ENCODE measurements at regions not wholly inside any gene's neighbourhood (a gene's known extent, or its start where the extent isn't known, plus 50 kb on each side); places are given as distances from the start of the nearest gene placed in this dataset.

GRCh38 chr1:69288416-69288815, 279.3 kb upstream of the LRRC7 start:
- H3K4me3 ChIP-seq: no peak overlapping the region
- H3K4me1 ChIP-seq (ENCODE audit: low read depth): no peaks in the 10 kb centered on the region
- no peaks in the 10 kb centered on the region for H3K36me3 ChIP-seq
- no peak for TF ChIP-seq CTCF (IDR thresholded peaks at IDR 0.05; ENCODE audit: low read depth, low read length)
- DNase-seq (ENCODE audit: low read depth in 1 of 2, low spot score in 1 of 2): no peak
- no peaks in the 10 kb centered on the region for H3K27me3 ChIP-seq
- H3K27ac ChIP-seq: no peak overlapping the region
- H3K9me3 ChIP-seq (ENCODE audit: low read depth): no peaks in the 10 kb centered on the region

GRCh38 chr1:69290291-69290690, 277.4 kb upstream of the LRRC7 start:
- Histone ChIP-seq H3K4me1 (ENCODE audit: low read depth) (no peaks in the 10 kb centered on the region), H3K27ac (no peak overlapping the region), H3K27me3 (no peaks in the 10 kb centered on the region), H3K36me3 (no peaks in the 10 kb centered on the region), H3K9me3 (ENCODE audit: low read depth) (no peaks in the 10 kb centered on the region), H3K4me3 (no peak overlapping the region)
- DNase-seq (ENCODE audit: low read depth in 1 of 2, low spot score in 1 of 2): peak in 1 of 2 donors; percentile 68
- no peak for TF ChIP-seq CTCF (IDR thresholded peaks at IDR 0.05; ENCODE audit: low read depth, low read length)

DNA sequence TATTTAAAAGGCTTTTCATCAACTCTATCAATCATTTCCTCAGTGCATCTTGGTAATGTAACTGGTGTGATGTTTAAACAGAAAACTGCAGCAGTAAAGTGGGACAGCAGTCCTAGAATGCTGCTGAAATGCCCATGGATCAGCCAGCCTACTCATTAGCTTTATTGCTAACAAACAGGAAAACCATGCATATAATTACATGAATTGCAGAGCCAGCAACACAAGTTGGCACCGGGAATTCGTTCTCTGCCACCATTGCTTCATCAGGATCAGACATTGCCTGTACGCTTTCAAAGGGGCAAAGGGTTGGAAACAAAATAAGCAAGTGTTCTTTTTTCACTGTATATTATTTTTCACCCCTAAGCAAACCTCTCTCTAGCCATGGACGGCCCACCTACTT, 276.2 kb upstream of the LRRC7 start:
- H3K27ac ChIP-seq: no peak overlapping the region
- no peak for DNase-seq (ENCODE audit: low read depth in 1 of 2, low spot score in 1 of 2)
- no peaks in the 10 kb centered on the region for H3K36me3 ChIP-seq
- H3K4me1 ChIP-seq (ENCODE audit: low read depth): no peaks in the 10 kb centered on the region
- no peak overlapping the region for H3K4me3 ChIP-seq
- no peaks in the 10 kb centered on the region for H3K27me3 ChIP-seq
- no peak for TF ChIP-seq CTCF (IDR thresholded peaks at IDR 0.05; ENCODE audit: low read depth, low read length)
- H3K9me3 ChIP-seq (ENCODE audit: low read depth): no peaks in the 10 kb centered on the region

GRCh38 chr1:69292833-69293232, 274.9 kb upstream of the LRRC7 start:
- no peaks in the 10 kb centered on the region for H3K4me1 ChIP-seq (ENCODE audit: low read depth)
- H3K9me3 ChIP-seq (ENCODE audit: low read depth): no peaks in the 10 kb centered on the region
- no peak overlapping the region for H3K4me3 ChIP-seq
- no peaks in the 10 kb centered on the region for H3K36me3 ChIP-seq
- no peak for TF ChIP-seq CTCF (IDR thresholded peaks at IDR 0.05; ENCODE audit: low read depth, low read length)
- no peaks in the 10 kb centered on the region for H3K27me3 ChIP-seq
- H3K27ac ChIP-seq: no peak overlapping the region
- DNase-seq (ENCODE audit: low read depth in 1 of 2, low spot score in 1 of 2): no peak

DNA sequence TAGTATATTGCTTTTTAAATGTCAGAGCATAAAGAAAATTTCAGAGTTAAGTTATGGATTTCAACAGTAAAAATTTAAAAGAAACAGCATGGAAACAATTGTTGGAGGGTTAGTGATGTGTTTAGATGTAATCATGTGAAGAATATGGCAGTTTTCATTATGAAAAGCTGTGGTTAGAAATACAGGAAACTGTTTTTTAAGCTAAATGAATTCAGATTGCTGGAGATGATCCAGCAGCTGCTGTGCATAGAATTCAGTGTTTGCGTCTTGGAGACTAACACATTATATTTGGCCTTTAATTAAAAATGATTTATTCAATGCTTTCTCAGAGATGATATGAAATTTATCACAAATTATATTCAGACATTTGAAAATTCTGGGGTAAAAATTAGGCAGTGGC, 273.6 kb upstream of the LRRC7 start:
- no peaks in the 10 kb centered on the region for H3K4me1 ChIP-seq (ENCODE audit: low read depth)
- no peaks in the 10 kb centered on the region for H3K27me3 ChIP-seq
- TF ChIP-seq CTCF (IDR thresholded peaks at IDR 0.05; ENCODE audit: low read depth, low read length): no peak
- H3K27ac ChIP-seq: no peak overlapping the region
- peak in 1 of 2 donors; percentile 11 for DNase-seq (ENCODE audit: low read depth in 1 of 2, low spot score in 1 of 2)
- no peak overlapping the region for H3K4me3 ChIP-seq
- no peaks in the 10 kb centered on the region for H3K9me3 ChIP-seq (ENCODE audit: low read depth)
- H3K36me3 ChIP-seq: no peaks in the 10 kb centered on the region

DNA sequence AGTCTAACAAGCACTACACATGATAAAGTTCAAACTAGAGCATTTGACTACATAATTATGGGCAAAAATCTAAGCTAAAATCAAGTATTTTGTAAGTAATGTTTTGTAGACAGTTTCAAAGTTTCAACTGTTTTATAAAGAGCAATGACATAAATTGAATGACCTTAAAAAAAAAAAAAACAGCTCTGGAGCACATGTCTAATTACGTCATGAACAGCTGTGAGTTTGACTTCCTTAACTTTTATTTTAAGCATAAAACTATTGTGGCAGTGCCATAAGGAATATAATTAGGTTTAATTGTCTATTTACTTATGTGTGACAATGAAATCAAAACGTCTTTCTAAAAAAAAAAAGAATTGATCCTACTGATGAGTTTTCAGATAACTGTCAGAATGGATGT, 272.5 kb upstream of the LRRC7 start:
- DNase-seq (ENCODE audit: low read depth in 1 of 2, low spot score in 1 of 2): no peak

More for the DNA sequence above, 272.5 kb upstream of the LRRC7 start:
- TF ChIP-seq CTCF (IDR thresholded peaks at IDR 0.05; ENCODE audit: low read depth, low read length): no peak
- no peaks in the 10 kb centered on the region for H3K36me3 ChIP-seq
- no peaks in the 10 kb centered on the region for H3K27me3 ChIP-seq
- no peaks in the 10 kb centered on the region for H3K9me3 ChIP-seq (ENCODE audit: low read depth)
- H3K4me3 ChIP-seq: no peak overlapping the region
- no peak overlapping the region for H3K27ac ChIP-seq
- no peaks in the 10 kb centered on the region for H3K4me1 ChIP-seq (ENCODE audit: low read depth)

All from cardiac muscle cell (in vitro differentiated cells and primary cell).